ENCODE measurements at regions not wholly inside any gene's neighbourhood (a gene's known extent, or its start where the extent isn't known, plus 50 kb on each side); places are given as distances from the start of the nearest gene placed in this dataset.

- TF ChIP-seq CTCF (IDR thresholded peaks at IDR 0.05), result no peak
- TF ChIP-seq POLR2A (IDR thresholded peaks at IDR 0.05), result no peak
Measured at GRCh38 chr18:34659579-34660517, 50.2 kb upstream of the DTNA start.
